ENCODE measurements at regions not wholly inside any gene's neighbourhood (a gene's known extent, or its start where the extent isn't known, plus 50 kb on each side); places are given as distances from the start of the nearest gene placed in this dataset.
"Not testable (repeated sequence)": the region's sequence is repeated elsewhere in the genome, so short reads cannot be mapped to it uniquely, and the experiment has no call there.

- no peak for DNase-seq
Measured at GRCh38 chr6:160804639-160805038, 102.6 kb downstream of the PLG start.

GRCh38 chr6:160808263-160808662 is 106.2 kb downstream of the PLG start:
- no peak for DNase-seq

GRCh38 chr6:160810238-160810637 is 108.2 kb downstream of the PLG start:
- no peak for DNase-seq

GRCh38 chr6:160812097-160812496 is 110.1 kb downstream of the PLG start:
- DNase-seq, result no peak

GRCh38 chr6:160818934-160819333 is 116.9 kb downstream of the PLG start:
- no peak for DNase-seq

- not testable (repeated sequence) for DNase-seq
Measured at GRCh38 chr6:160820661-160821060, 118.6 kb downstream of the PLG start.

GRCh38 chr6:160831739-160832138 is 129.7 kb downstream of the PLG start:
- DNase-seq, result no peak

GRCh38 chr6:160832422-160832821 is 130.4 kb downstream of the PLG start:
- DNase-seq, result no peak

- no peak for DNase-seq
Measured at GRCh38 chr6:160837146-160837545, 135.1 kb downstream of the PLG start.

- no peak for DNase-seq
Measured at GRCh38 chr6:160851031-160851430, 140.5 kb upstream of the MAP3K4 start.

- no peak for DNase-seq
Measured at GRCh38 chr6:160853946-160854345, 137.6 kb upstream of the MAP3K4 start.

- DNase-seq, result no peak
Measured at GRCh38 chr6:160858886-160859285, 132.7 kb upstream of the MAP3K4 start.

GRCh38 chr6:160859822-160860221 is 131.7 kb upstream of the MAP3K4 start:
- DNase-seq, result no peak

- no peak for DNase-seq
Measured at GRCh38 chr6:160861824-160862223, 129.7 kb upstream of the MAP3K4 start.

GRCh38 chr6:160863782-160864181 is 127.8 kb upstream of the MAP3K4 start:
- no peak for DNase-seq

- DNase-seq, result no peak
Measured at GRCh38 chr6:160871320-160871719, 120.2 kb upstream of the MAP3K4 start.

- DNase-seq, result no peak
Measured at GRCh38 chr6:160881148-160881808, 110.3 kb upstream of the MAP3K4 start.

GRCh38 chr6:160882006-160882405 is 109.6 kb upstream of the MAP3K4 start:
- no peak for DNase-seq

- no peak for DNase-seq
Measured at GRCh38 chr6:160882791-160883279, 108.7 kb upstream of the MAP3K4 start.

- no peak for DNase-seq
Measured at GRCh38 chr6:160883560-160883959, 108.0 kb upstream of the MAP3K4 start.

GRCh38 chr6:160883999-160884398 is 107.6 kb upstream of the MAP3K4 start:
- DNase-seq, result no peak

GRCh38 chr6:160889148-160889547 is 102.4 kb upstream of the MAP3K4 start:
- DNase-seq, result not testable (repeated sequence)

- DNase-seq, result no peak
Measured at GRCh38 chr6:160891690-160892089, 99.9 kb upstream of the MAP3K4 start.

- no peak for DNase-seq
Measured at GRCh38 chr6:160895562-160895961, 96.0 kb upstream of the MAP3K4 start.
